Kidney (tissue), 13 donors: ENCODE measurements at regions not wholly inside any gene's neighbourhood (a gene's known extent, or its start where the extent isn't known, plus 50 kb on each side); places are given as distances from the start of the nearest gene placed in this dataset.

Experiments
- DNase-seq, 5 donors: peaks; one replicate each; pipeline ENCODE4 v3.0.0-alpha.2; 2013 to 2020
- FAIRE-seq: peaks from 2 replicates; lab custom pipeline; 2012; peaks lifted over from hg19 to GRCh38; lab: Jason Lieb, UNC
- H3K27ac ChIP-seq, 2 donors: one replicate each; pipeline ENCODE4 v1.7.0; 2013; ENCODE audit warnings: low read depth in 2 of 2, low read length in 2 of 2, inconsistent platforms in 1 of 2
- H3K27me3 ChIP-seq: one replicate; pipeline ENCODE4 v1.7.1; 2013; ENCODE audit warnings: low read length, inconsistent platforms; ENCODE audit not compliant: control insufficient read depth, insufficient read depth
- H3K36me3 ChIP-seq, 3 donors: one replicate each; pipeline versions ENCODE4 v1.7.0 to v1.7.1; 2013; ENCODE audit warnings: low read length in 3 of 3, control low read depth in 1 of 3, inconsistent platforms in 1 of 3; ENCODE audit not compliant: insufficient read depth in 3 of 3, control insufficient read depth in 2 of 3
- H3K4me1 ChIP-seq, 3 donors: one replicate each; pipeline versions ENCODE4 v1.7.0 to v1.7.1; 2013; ENCODE audit warnings: low read length in 3 of 3, inconsistent platforms in 1 of 3, low read depth in 1 of 3; ENCODE audit not compliant: control insufficient read depth in 2 of 3, insufficient read depth in 2 of 3
- H3K4me3 ChIP-seq, 3 donors: one replicate each; pipeline versions ENCODE4 v1.7.0 to v1.8.1; 2013; ENCODE audit warnings: low read length in 3 of 3, control low read depth in 1 of 3, inconsistent platforms in 1 of 3
- H3K9ac ChIP-seq, 3 donors: one replicate each; pipeline versions ENCODE4 v1.7.0 to v1.7.1; 2013; ENCODE audit warnings: low read length in 3 of 3, control low read depth in 1 of 3, inconsistent platforms in 1 of 3
- H3K9me3 ChIP-seq, 3 donors: one replicate each; pipeline versions ENCODE4 v1.7.0 to v1.7.1; 2013; ENCODE audit warnings: low read length in 3 of 3, control low read depth in 1 of 3, inconsistent platforms in 1 of 3; ENCODE audit not compliant: control insufficient read depth in 2 of 3, insufficient read depth in 1 of 3
- intact Hi-C: fragments of 100-400 bp; cut with DNase I; formaldehyde crosslinking; loops from one replicate; pipeline ENCODE4 v1.11.1; 2022
- TF ChIP-seq, protein P1 (sequence below): IDR thresholded peaks from 3 replicates; pipeline ENCODE4 v1.5.1; 2012; ENCODE audit warnings: mild to moderate bottlenecking, moderate library complexity, borderline replicate concordance; ENCODE audit not compliant: insufficient read depth; ENCODE audit errors: extremely low read depth
- donor health status: control.
- donor health status: control.
- donor health status: control.
- donor health status: control.
- donor health status: control.
- donor health status: DM: yes; HTN: yes; CAD: no.
- donor health status: Normal renal cell carcinoma (clear cell type).

DNA sequence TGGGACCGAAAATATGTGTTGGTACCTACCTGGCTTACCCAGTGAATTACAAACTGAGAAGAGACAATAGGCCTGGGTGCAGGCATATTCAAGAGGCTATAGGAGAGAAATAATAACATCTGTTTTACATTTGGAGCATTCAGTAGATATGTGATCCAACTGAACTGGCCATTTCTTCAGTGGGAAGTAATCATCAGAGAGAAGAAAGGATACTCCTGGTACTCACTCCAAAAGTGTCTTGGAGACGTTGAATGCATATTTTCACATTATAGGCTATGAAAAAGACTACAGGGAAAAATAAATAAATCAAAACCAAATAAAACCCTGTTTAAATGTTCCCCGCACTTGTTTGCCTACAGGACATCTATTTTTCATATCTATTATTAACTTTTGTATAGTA, 1680.3 kb downstream of the REEP3 start:
- no peaks in the 10 kb centered on the region for H3K36me3 ChIP-seq
- intact Hi-C loops: no loop called here
- no peaks in the 10 kb centered on the region for H3K9me3 ChIP-seq
- DNase-seq: no peak
- TF ChIP-seq, protein P1, sequence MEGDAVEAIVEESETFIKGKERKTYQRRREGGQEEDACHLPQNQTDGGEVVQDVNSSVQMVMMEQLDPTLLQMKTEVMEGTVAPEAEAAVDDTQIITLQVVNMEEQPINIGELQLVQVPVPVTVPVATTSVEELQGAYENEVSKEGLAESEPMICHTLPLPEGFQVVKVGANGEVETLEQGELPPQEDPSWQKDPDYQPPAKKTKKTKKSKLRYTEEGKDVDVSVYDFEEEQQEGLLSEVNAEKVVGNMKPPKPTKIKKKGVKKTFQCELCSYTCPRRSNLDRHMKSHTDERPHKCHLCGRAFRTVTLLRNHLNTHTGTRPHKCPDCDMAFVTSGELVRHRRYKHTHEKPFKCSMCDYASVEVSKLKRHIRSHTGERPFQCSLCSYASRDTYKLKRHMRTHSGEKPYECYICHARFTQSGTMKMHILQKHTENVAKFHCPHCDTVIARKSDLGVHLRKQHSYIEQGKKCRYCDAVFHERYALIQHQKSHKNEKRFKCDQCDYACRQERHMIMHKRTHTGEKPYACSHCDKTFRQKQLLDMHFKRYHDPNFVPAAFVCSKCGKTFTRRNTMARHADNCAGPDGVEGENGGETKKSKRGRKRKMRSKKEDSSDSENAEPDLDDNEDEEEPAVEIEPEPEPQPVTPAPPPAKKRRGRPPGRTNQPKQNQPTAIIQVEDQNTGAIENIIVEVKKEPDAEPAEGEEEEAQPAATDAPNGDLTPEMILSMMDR: no peak
- no peak overlapping the region for H3K27ac ChIP-seq
- no peaks in the 10 kb centered on the region for H3K27me3 ChIP-seq
- H3K9ac ChIP-seq: no peak overlapping the region
- no peak for FAIRE-seq
- H3K4me1 ChIP-seq: no peaks in the 10 kb centered on the region
- no peak overlapping the region for H3K4me3 ChIP-seq

DNA sequence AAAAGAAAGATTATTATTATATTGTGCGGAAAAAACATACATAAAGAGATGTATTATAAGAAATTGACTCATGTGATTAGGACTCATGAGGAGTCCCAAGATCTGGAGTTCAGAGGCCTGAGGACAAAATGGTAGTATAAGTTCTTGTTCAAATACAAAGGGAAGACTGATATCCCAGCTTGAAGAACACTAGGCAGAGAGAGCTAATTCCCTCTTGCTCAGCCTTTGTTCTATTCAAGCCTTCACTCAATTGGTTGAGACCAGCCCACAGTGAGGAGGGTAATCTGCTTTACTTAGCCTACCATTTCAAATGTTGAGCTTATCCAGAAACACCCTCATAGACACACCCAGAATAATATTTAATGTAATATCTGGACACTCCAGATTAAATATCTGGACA, 1683.8 kb downstream of the REEP3 start:
- no peak for FAIRE-seq
- no peaks in the 10 kb centered on the region for H3K27me3 ChIP-seq
- TF ChIP-seq, protein P1: no peak
- no peak overlapping the region for H3K4me3 ChIP-seq
- H3K27ac ChIP-seq: no peak overlapping the region
- intact Hi-C loops: no loop called here
- H3K4me1 ChIP-seq: no peaks in the 10 kb centered on the region
- H3K9ac ChIP-seq: no peak overlapping the region
- no peaks in the 10 kb centered on the region for H3K9me3 ChIP-seq
- no peak for DNase-seq
- no peaks in the 10 kb centered on the region for H3K36me3 ChIP-seq

DNA sequence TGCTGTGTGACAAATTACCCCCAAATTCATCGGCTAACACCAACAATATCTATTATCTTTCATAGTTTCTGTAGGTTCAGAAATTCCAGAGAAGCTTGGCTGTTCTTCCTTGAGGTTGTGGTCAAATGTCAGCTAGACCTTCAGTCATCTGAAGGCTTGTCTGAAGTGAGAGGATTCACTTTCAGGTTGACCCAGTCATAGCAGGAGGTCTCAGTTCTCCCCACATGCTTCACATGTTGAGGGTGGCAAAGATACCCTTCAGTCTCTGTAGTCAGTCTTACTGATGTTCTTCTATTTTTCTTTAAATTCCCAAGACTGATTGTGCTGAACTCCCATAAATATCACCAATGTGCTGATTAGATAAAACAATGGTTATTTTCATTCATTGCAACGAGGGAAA, 1692.0 kb downstream of the REEP3 start:
- intact Hi-C loops: no loop called here
- no peak overlapping the region for H3K27ac ChIP-seq
- H3K9ac ChIP-seq: no peak overlapping the region
- H3K4me1 ChIP-seq: no peaks in the 10 kb centered on the region
- H3K36me3 ChIP-seq: no peaks in the 10 kb centered on the region
- no peaks in the 10 kb centered on the region for H3K27me3 ChIP-seq
- TF ChIP-seq, protein P1: no peak
- H3K9me3 ChIP-seq: no peaks in the 10 kb centered on the region
- DNase-seq (no peak), FAIRE-seq (no peak)
- no peak overlapping the region for H3K4me3 ChIP-seq

DNA sequence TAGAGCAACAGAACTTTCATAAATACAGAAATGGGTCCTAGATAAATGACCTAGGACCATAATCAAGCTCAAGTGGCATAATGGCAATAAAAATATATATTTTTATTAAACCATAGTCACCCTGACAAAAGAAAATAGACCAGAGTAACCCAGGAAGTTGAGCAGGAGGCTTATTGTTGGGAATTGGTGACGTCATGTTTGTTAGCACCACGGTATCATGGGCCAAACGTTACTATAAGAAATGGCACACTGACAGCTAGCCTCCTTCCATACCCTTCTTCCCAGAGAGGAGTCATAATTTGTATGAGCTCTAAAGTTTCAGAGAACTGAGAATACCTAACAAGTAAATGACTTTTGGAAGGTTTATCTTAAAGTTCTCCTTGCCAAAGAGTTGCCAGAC, 1698.2 kb downstream of the REEP3 start:
- H3K9ac ChIP-seq: no peak overlapping the region
- no peak for FAIRE-seq
- H3K4me1 ChIP-seq: no peaks in the 10 kb centered on the region
- DNase-seq: no peak
- H3K4me3 ChIP-seq: no peak overlapping the region
- no peaks in the 10 kb centered on the region for H3K9me3 ChIP-seq
- TF ChIP-seq, protein P1: no peak
- H3K36me3 ChIP-seq: no peaks in the 10 kb centered on the region
- H3K27me3 ChIP-seq: no peaks in the 10 kb centered on the region
- intact Hi-C loops: no loop called here
- no peak overlapping the region for H3K27ac ChIP-seq
